Endothelial cell of umbilical vein (primary cell): ENCODE measurements at regions not wholly inside any gene's neighbourhood (a gene's known extent, or its start where the extent isn't known, plus 50 kb on each side); places are given as distances from the start of the nearest gene placed in this dataset.

Experiments used
- BruUV-seq: library from RNA; stranded (reverse); fragments of 400-500 nt; replicated peaks from 2 replicates; lab custom pipeline; 2021; lab: Mats Ljungman, UMichigan
- CTCF ChIA-PET: fragments of 300-600, 350-600 bp; sonication (Branson Sonifier 250); formaldehyde crosslinking; loops from one replicate; lab custom pipeline; 2021; ENCODE audit warnings: antibody characterized with exemption, inconsistent platforms; lab: Charles Lee
- POLR2A ChIA-PET: fragments of 300-600, 350-600 bp; sonication (Branson Sonifier 250); formaldehyde crosslinking; loops from one replicate; lab custom pipeline; 2021; ENCODE audit warnings: antibody characterized with exemption, inconsistent platforms; lab: Charles Lee
- DNase-seq: peaks from one replicate; pipeline ENCODE4 v3.0.0-alpha.2; 2011; ENCODE audit warnings: low read depth, low spot score
- FAIRE-seq: peaks from 2 replicates; lab custom pipeline; 2011; peaks lifted over from hg19 to GRCh38; lab: Jason Lieb, UNC
- H2AFZ ChIP-seq: 2 replicates; pipeline ENCODE4 v1.6.0; 2012; ENCODE audit warnings: low read depth, low read length, control low read depth, inconsistent platforms
- H3K27ac ChIP-seq: 2 replicates; pipeline ENCODE4 v1.5.1; 2011; ENCODE audit warnings: low read depth, mild to moderate bottlenecking, control low read depth, low read length, moderate library complexity; ENCODE audit not compliant: insufficient read depth
- H3K27me3 ChIP-seq, 2 experiments: 2 replicates each; pipeline versions ENCODE4 v1.6.0 to v1.6.1; 2011; ENCODE audit warnings: low read length in 2 of 2, mixed read lengths in 1 of 2; ENCODE audit not compliant: control insufficient read depth in 2 of 2, insufficient read depth in 2 of 2
- H3K36me3 ChIP-seq, 2 experiments: 2 replicates in 1 of 2; 3 replicates in 1 of 2; pipeline ENCODE4 v1.5.1; 2011; ENCODE audit warnings: low read length in 2 of 2, mild to moderate bottlenecking in 1 of 2, moderate library complexity in 1 of 2; ENCODE audit not compliant: control insufficient read depth in 2 of 2, insufficient read depth in 2 of 2; ENCODE audit errors: extremely low read depth in 1 of 2
- H3K4me1 ChIP-seq: 3 replicates; pipeline ENCODE4 v1.5.1; 2011; ENCODE audit warnings: mild to moderate bottlenecking, low read length; ENCODE audit not compliant: control insufficient read depth, insufficient read depth; ENCODE audit errors: extremely low read depth
- H3K4me2 ChIP-seq: 2 replicates; pipeline ENCODE4 v1.6.1; 2011; ENCODE audit warnings: low read length, control low read depth, mixed read lengths; ENCODE audit not compliant: insufficient read depth
- H3K4me3 ChIP-seq, 3 experiments: fragments of 200-600 bp in 1 of 3; sonication (generic), shearing (Covaris generic) in 1 of 3; replicated peaks in 1 of 3; 2 replicates each; pipeline ENCODE4 v1.5.1; 2011 to 2016; ENCODE audit warnings: control low read depth in 3 of 3, low read length in 3 of 3, mild to moderate bottlenecking in 2 of 3, inconsistent platforms in 1 of 3, low read depth in 1 of 3, moderate library complexity in 1 of 3; ENCODE audit not compliant: insufficient read depth in 1 of 3
- H3K79me2 ChIP-seq: 2 replicates; pipeline ENCODE4 v1.6.0; 2012; ENCODE audit warnings: low read length, inconsistent platforms; ENCODE audit not compliant: control insufficient read depth, insufficient read depth
- H3K9ac ChIP-seq: replicated peaks from 2 replicates; pipeline ENCODE3; 2011; ENCODE audit warnings: low read length, control low read depth; ENCODE audit not compliant: insufficient read depth; ENCODE audit errors: extremely low read depth
- H3K9me1 ChIP-seq: replicated peaks from 3 replicates; pipeline ENCODE4 v1.6.0; 2011; ENCODE audit warnings: mild to moderate bottlenecking, low read length; ENCODE audit not compliant: control insufficient read depth, insufficient read depth; ENCODE audit errors: extremely low read depth
- H3K9me3 ChIP-seq: replicated peaks from 2 replicates; pipeline ENCODE4 v1.5.1; 2012; ENCODE audit warnings: low read length, inconsistent platforms; ENCODE audit not compliant: control insufficient read depth, insufficient read depth
- H4K20me1 ChIP-seq: replicated peaks from 2 replicates; pipeline ENCODE3; 2011; ENCODE audit warnings: mild to moderate bottlenecking, low read length; ENCODE audit not compliant: control insufficient read depth, insufficient read depth; ENCODE audit errors: extremely low read depth
- EZH2 ChIP-seq: IDR thresholded peaks from 2 replicates; pipeline ENCODE4 v1.6.1; 2012; ENCODE audit warnings: borderline replicate concordance, low read depth, mild to moderate bottlenecking, moderate library complexity, low read length, inconsistent platforms; ENCODE audit not compliant: severe bottlenecking
- FOS ChIP-seq: IDR thresholded peaks from 2 replicates; pipeline ENCODE4 v1.6.1; 2011; ENCODE audit warnings: mild to moderate bottlenecking, low read length, moderate library complexity, borderline replicate concordance; ENCODE audit not compliant: insufficient read depth
- GATA2 ChIP-seq: IDR thresholded peaks from 2 replicates; pipeline ENCODE4 v1.7.0; 2011; ENCODE audit warnings: low read depth, mild to moderate bottlenecking, moderate library complexity, mixed read lengths, low read length; ENCODE audit not compliant: insufficient read length, insufficient read depth
- JUN ChIP-seq: IDR thresholded peaks from 2 replicates; pipeline ENCODE4 v1.6.1; 2011; ENCODE audit warnings: borderline replicate concordance, low read depth; ENCODE audit not compliant: insufficient read length, insufficient read depth
- MYC ChIP-seq: IDR thresholded peaks from one replicate; pipeline ENCODE4 v1.6.1; 2011; ENCODE audit warnings: mild to moderate bottlenecking, low read depth, low read length
- POLR2A ChIP-seq: IDR thresholded peaks from 2 replicates; pipeline ENCODE4 v1.6.1; 2012; ENCODE audit warnings: low read depth, mild to moderate bottlenecking, control low read depth, low read length
- POLR2AphosphoS5 ChIP-seq: IDR thresholded peaks from 2 replicates; pipeline ENCODE4 v1.6.1; 2012; ENCODE audit warnings: low read depth, mild to moderate bottlenecking, control low read depth, low read length, moderate library complexity; ENCODE audit not compliant: insufficient read depth
- dilution Hi-C: fragments of 300-500 bp; cut with MboI; formaldehyde crosslinking; loops from one replicate; pipeline ENCODE4 v1.15.0; 2019; ENCODE audit warnings: low sequenced_read_pairs; ENCODE audit not compliant: extremely low pct_ligation_motif_present
- intact Hi-C: fragments of 100-400 bp; cut with micrococcal nuclease; formaldehyde crosslinking; loops from one replicate; pipeline ENCODE4 v1.10.0; 2022
- TF ChIP-seq, protein P1 (sequence below), 2 donors: IDR thresholded peaks; 1 replicate in 1 of 2; 2 replicates in 1 of 2; pipeline ENCODE4 v1.5.1; 2011; ENCODE audit warnings: low read length in 2 of 2, mild to moderate bottlenecking in 2 of 2, moderate library complexity in 2 of 2, control low read depth in 1 of 2, inconsistent platforms in 1 of 2, low read depth in 1 of 2; ENCODE audit not compliant: insufficient read depth in 1 of 2; ENCODE audit errors: extremely low read depth in 1 of 2
- TF ChIP-seq, protein P2 (sequence below): IDR thresholded peaks from 2 replicates; pipeline ENCODE4 v1.6.1; 2011; ENCODE audit not compliant: insufficient read depth, insufficient read length

DNA sequence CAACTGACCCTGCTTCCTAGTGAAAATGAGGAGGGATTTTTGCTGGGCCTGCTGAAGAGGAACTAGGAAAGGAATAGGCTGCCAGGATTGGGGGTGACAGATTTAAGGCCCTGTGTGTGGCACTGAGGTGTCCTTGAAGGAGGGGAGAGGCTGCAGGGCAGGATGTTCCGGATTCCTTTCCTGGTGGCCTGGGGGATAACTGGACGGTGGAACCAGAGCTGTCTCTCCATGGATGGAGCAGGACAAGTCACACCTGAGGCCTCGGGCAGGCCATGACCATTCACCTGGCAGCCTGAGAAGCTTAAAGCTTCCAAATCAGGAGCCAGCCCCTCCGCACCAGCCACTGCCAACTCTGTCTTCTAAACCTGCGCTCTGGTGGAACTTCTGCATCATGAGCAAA, 56.0 kb upstream of the SLC22A23 start:
- Histone ChIP-seq H3K79me2 (no peaks in the 10 kb centered on the region), H3K4me2 (no peak overlapping the region), H3K9me1 (no peaks in the 10 kb centered on the region), H3K36me3 (no peaks in the 10 kb centered on the region), H3K27ac (no peak overlapping the region), H3K9ac (no peak overlapping the region), H2AFZ (no peak overlapping the region), H4K20me1 (no peaks in the 10 kb centered on the region), H3K4me3 (no peak overlapping the region), H3K9me3 (no peaks in the 10 kb centered on the region), H3K27me3 (peaks cover 0 to 5% of the 10 kb centered on the region in 2 experiments), H3K4me1 (no peaks in the 10 kb centered on the region)
- DNase-seq = no peak
- no TSS peak for BruUV-seq
- TF ChIP-seq JUN (no peak), GATA2 (no peak), EZH2 (no peak)
- TF ChIP-seq, protein P1, sequence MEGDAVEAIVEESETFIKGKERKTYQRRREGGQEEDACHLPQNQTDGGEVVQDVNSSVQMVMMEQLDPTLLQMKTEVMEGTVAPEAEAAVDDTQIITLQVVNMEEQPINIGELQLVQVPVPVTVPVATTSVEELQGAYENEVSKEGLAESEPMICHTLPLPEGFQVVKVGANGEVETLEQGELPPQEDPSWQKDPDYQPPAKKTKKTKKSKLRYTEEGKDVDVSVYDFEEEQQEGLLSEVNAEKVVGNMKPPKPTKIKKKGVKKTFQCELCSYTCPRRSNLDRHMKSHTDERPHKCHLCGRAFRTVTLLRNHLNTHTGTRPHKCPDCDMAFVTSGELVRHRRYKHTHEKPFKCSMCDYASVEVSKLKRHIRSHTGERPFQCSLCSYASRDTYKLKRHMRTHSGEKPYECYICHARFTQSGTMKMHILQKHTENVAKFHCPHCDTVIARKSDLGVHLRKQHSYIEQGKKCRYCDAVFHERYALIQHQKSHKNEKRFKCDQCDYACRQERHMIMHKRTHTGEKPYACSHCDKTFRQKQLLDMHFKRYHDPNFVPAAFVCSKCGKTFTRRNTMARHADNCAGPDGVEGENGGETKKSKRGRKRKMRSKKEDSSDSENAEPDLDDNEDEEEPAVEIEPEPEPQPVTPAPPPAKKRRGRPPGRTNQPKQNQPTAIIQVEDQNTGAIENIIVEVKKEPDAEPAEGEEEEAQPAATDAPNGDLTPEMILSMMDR (IDR thresholded peaks at IDR 0.05; ENCODE audit: extremely low read depth in 1 of 2, insufficient read depth in 1 of 2, low read depth in 1 of 2, low read length in 2 of 2) = no peak
- TF ChIP-seq, protein P2, sequence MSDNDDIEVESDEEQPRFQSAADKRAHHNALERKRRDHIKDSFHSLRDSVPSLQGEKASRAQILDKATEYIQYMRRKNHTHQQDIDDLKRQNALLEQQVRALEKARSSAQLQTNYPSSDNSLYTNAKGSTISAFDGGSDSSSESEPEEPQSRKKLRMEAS = no peak
- intact Hi-C loops (no loop called here), dilution Hi-C loops (no loop called here)
- FAIRE-seq = no peak
- ChIA-PET CTCF (interaction anchor here (1.8 kb wide), 1 partner anchor 231 kb away, joined by 5 read pairs; no protein-coding TSS in a partner anchor), POLR2A (no interaction called here)

DNA sequence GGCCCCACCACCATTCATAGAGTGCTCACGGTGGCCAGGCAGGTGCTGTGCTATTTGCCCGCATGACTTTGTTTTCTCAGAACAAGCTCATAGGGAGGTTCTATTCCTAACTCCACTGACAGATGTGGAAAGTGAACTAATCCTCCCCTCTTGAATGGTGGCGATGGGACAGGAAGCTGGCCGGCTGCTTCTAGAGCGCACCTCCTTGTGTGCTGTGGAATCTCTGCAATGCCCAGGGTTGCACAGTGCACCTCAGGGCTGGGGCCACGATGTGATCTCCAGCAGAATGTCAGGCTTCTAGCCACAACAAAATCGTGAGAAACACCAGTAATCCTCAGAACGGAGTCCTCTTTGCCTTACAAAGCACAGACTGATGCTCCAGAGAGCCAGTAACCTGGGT, 53.8 kb upstream of the SLC22A23 start:
- Histone ChIP-seq H3K9ac (no peak overlapping the region), H3K4me2 (no peak overlapping the region), H3K27ac (no peak overlapping the region), H2AFZ (no peak overlapping the region), H3K4me3 (no peak overlapping the region), H3K9me3 (no peaks in the 10 kb centered on the region), H3K4me1 (no peaks in the 10 kb centered on the region), H3K36me3 (no peaks in the 10 kb centered on the region), H3K9me1 (no peaks in the 10 kb centered on the region), H4K20me1 (no peaks in the 10 kb centered on the region), H3K79me2 (no peaks in the 10 kb centered on the region), H3K27me3 (peaks cover 0 to 13% of the 10 kb centered on the region in 2 experiments)
- CTCF ChIA-PET = interaction anchor here (1.3 kb wide), 1 partner anchor 8 kb away, joined by 3 read pairs; no protein-coding TSS in a partner anchor
- TF ChIP-seq POLR2A (no peak), EZH2 (no peak), FOS (no peak), POLR2AphosphoS5 (no peak), JUN (no peak), GATA2 (no peak), MYC (no peak)
- TF ChIP-seq, protein P2 = no peak
- TF ChIP-seq, protein P1 (IDR thresholded peaks at IDR 0.05; ENCODE audit: extremely low read depth in 1 of 2, insufficient read depth in 1 of 2, low read depth in 1 of 2, low read length in 2 of 2) = no peak
- FAIRE-seq (no peak), DNase-seq (no peak)
- POLR2A ChIA-PET = no interaction called here
- dilution Hi-C loops (no loop called here), intact Hi-C loops (loop anchor here (1.0 kb wide), 1 partner anchor 231 kb away; no protein-coding TSS in a partner anchor)
- BruUV-seq = no TSS peak
